ENCODE measurements at regions not wholly inside any gene's neighbourhood (a gene's known extent, or its start where the extent isn't known, plus 50 kb on each side); places are given as distances from the start of the nearest gene placed in this dataset.

- no peak for DNase-seq (ENCODE audit: low read depth)
- H3K4me3 ChIP-seq (ENCODE audit: low read depth, low read length) = no peak overlapping the region
- TF ChIP-seq, protein P1, sequence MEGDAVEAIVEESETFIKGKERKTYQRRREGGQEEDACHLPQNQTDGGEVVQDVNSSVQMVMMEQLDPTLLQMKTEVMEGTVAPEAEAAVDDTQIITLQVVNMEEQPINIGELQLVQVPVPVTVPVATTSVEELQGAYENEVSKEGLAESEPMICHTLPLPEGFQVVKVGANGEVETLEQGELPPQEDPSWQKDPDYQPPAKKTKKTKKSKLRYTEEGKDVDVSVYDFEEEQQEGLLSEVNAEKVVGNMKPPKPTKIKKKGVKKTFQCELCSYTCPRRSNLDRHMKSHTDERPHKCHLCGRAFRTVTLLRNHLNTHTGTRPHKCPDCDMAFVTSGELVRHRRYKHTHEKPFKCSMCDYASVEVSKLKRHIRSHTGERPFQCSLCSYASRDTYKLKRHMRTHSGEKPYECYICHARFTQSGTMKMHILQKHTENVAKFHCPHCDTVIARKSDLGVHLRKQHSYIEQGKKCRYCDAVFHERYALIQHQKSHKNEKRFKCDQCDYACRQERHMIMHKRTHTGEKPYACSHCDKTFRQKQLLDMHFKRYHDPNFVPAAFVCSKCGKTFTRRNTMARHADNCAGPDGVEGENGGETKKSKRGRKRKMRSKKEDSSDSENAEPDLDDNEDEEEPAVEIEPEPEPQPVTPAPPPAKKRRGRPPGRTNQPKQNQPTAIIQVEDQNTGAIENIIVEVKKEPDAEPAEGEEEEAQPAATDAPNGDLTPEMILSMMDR (IDR thresholded peaks at IDR 0.05; ENCODE audit: insufficient read depth, low read depth, low read length) = no peak
These were observed 927.5 kb upstream of the INTU start for GRCh38 chr4:126705266-126705665.

- no peak overlapping the region for H3K4me3 ChIP-seq (ENCODE audit: low read depth, low read length)
- no peak for DNase-seq (ENCODE audit: low read depth)
- TF ChIP-seq, protein P1 (IDR thresholded peaks at IDR 0.05; ENCODE audit: insufficient read depth, low read depth, low read length) = no peak
These were observed 924.0 kb upstream of the INTU start for GRCh38 chr4:126708716-126709115.

DNA sequence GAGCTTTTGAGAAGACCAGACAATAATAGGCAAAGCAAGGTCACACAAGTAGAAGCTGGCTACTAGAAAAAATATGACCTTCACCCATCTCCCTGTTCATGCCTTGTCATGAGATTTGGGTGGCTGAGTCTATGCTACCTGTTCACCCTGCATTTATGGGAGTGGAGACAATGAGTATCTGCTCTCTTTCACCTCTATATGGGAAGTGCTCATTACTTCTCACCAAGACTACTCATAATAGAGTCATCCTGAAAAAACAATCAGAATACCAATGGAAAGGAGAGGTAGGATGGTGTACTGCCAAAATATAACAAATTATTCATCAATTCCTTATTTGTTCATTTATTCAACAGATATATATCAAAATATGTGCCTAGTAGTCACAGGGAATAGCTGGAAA, 921.8 kb upstream of the INTU start:
- H3K4me3 ChIP-seq (ENCODE audit: low read depth, low read length) = no peak overlapping the region
- DNase-seq (ENCODE audit: low read depth) = no peak
- TF ChIP-seq, protein P1 (IDR thresholded peaks at IDR 0.05; ENCODE audit: insufficient read depth, low read depth, low read length) = no peak

DNA sequence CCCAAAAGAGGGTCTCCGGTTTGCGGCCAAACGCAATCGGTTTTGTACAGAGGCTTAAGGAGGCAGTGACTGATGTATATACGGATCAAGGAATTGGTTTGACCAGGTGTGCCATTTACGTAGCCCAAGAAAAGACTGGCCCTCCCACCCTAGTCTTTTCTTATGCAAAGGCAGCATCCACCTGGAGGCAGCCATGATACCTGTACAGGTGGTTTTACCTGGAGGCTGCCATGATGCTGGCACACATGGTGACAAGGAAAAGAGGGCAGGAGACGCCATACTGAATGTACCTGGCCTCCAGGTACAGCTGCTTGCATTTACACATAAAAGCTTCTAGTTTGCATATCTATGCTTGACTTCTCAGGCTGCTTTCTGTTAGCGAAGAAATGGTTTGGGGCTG, 917.7 kb upstream of the INTU start:
- DNase-seq (ENCODE audit: low read depth) = no peak
- TF ChIP-seq, protein P1 (IDR thresholded peaks at IDR 0.05; ENCODE audit: insufficient read depth, low read depth, low read length) = no peak
- no peak overlapping the region for H3K4me3 ChIP-seq (ENCODE audit: low read depth, low read length)

DNA sequence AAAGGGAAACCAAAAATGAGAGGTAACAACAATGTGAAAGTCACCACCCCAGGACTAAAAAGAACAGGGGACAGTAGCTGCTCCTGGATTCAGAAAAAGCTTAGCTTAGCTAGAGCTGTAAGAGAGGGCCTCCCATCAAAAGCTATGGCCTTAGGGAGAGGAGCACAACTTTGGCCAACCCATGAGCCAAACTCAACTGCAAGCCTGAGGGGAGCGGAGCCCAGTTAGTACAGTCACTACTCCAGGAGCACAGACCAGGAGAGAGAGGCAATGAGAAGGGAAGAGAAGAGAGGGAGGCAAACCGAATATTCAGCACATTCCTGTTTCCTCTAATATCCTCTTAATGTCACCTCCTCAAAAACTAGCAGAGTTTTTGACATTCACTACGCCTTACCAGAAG, 917.1 kb upstream of the INTU start:
- H3K4me3 ChIP-seq (ENCODE audit: low read depth, low read length) = no peak overlapping the region
- TF ChIP-seq, protein P1 (IDR thresholded peaks at IDR 0.05; ENCODE audit: insufficient read depth, low read depth, low read length) = no peak
- no peak for DNase-seq (ENCODE audit: low read depth)

DNA sequence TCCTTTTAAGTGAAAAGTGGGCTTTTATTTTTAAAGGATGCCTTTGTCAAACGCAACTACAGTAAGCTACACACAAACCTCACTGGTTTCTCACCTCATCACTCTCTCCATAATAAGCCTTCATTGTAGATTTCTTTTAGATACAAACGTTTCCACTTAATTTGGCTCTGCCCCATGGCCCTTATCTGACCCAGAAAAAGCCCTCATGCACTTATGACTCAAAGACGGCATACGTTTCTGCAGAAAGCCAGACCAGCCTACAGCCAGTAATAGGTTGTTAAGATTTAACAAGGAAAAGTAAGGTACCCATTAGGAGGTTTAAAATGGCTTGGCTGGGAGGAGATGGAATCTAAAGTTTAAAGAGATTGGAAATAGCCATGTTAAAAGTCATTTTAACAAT, 914.6 kb upstream of the INTU start:
- TF ChIP-seq, protein P1 (IDR thresholded peaks at IDR 0.05; ENCODE audit: insufficient read depth, low read depth, low read length) = no peak
- no peak overlapping the region for H3K4me3 ChIP-seq (ENCODE audit: low read depth, low read length)
- no peak for DNase-seq (ENCODE audit: low read depth)

- DNase-seq (ENCODE audit: low read depth) = no peak
- H3K4me3 ChIP-seq (ENCODE audit: low read depth, low read length) = no peak overlapping the region
- TF ChIP-seq, protein P1 (IDR thresholded peaks at IDR 0.05; ENCODE audit: insufficient read depth, low read depth, low read length) = no peak
These were observed 912.9 kb upstream of the INTU start for GRCh38 chr4:126719852-126720251.

Measured in fibroblast of villous mesenchyme (primary cell).